Skeletal muscle tissue (tissue), 3 donors: ENCODE measurements at regions not wholly inside any gene's neighbourhood (a gene's known extent, or its start where the extent isn't known, plus 50 kb on each side); places are given as distances from the start of the nearest gene placed in this dataset.

Experiments used
- H3K27ac ChIP-seq: one replicate; pipeline ENCODE4 v1.7.0; 2013; ENCODE audit warnings: mild to moderate bottlenecking, low read depth, low read length, inconsistent platforms
- H3K27me3 ChIP-seq, 3 donors: one replicate each; pipeline ENCODE4 v1.7.0; 2013; ENCODE audit warnings: low read length in 3 of 3; ENCODE audit not compliant: control insufficient read depth in 3 of 3, insufficient read depth in 3 of 3
- H3K36me3 ChIP-seq, 3 donors: one replicate each; pipeline ENCODE4 v1.7.0; 2013; ENCODE audit warnings: low read length in 3 of 3; ENCODE audit not compliant: control insufficient read depth in 3 of 3, insufficient read depth in 3 of 3
- H3K4me1 ChIP-seq, 3 donors: one replicate each; pipeline ENCODE4 v1.7.0; 2013; ENCODE audit warnings: low read length in 3 of 3, mild to moderate bottlenecking in 3 of 3; ENCODE audit not compliant: control insufficient read depth in 3 of 3, insufficient read depth in 3 of 3
- H3K4me3 ChIP-seq, 3 donors: one replicate each; pipeline ENCODE4 v1.7.0; 2013; ENCODE audit warnings: low read length in 3 of 3
- H3K9ac ChIP-seq, 3 donors: one replicate each; pipeline ENCODE4 v1.7.0; 2013; ENCODE audit warnings: low read length in 3 of 3, mild to moderate bottlenecking in 3 of 3, moderate library complexity in 2 of 3, low read depth in 1 of 3
- H3K9me3 ChIP-seq, 3 donors: one replicate each; pipeline ENCODE4 v1.7.0; 2013; ENCODE audit warnings: low read length in 3 of 3; ENCODE audit not compliant: control insufficient read depth in 3 of 3
- donor health status: Osteomylitis.

DNA sequence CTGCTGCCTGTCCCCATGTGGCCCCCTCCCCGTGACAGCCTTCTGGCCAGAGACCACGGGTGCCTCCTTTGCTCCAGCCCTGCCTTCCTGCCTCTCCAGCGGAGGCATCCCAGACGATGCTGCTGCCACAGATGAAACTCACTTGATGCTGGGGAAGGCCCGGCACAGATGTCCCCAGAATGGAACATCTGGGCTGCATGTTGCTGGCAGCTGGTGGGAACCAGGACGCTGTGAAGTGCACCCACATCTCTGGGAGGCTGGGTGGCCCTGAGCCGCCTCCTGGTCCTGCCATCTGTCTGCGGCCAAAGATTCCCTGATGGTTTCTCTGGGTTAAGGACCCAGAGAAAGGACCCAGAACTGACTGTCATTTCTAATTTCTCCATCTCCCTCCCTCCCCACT, 51.9 kb upstream of the PTPRS start:
- Histone ChIP-seq H3K27me3 (peaks cover 51 to 57% (median 52%) of the 10 kb centered on the region in 3 donors), H3K4me3 (no peak overlapping the region), H3K9ac (no peak overlapping the region), H3K4me1 (no peaks in the 10 kb centered on the region), H3K27ac (no peak overlapping the region), H3K9me3 (peaks cover 0 to 2% (median 2%) of the 10 kb centered on the region in 3 donors), H3K36me3 (no peaks in the 10 kb centered on the region)

- Histone ChIP-seq H3K4me3 (no peak overlapping the region), H3K9ac (no peak overlapping the region), H3K9me3 (no peaks in the 10 kb centered on the region), H3K4me1 (no peaks in the 10 kb centered on the region), H3K36me3 (no peaks in the 10 kb centered on the region), H3K27ac (no peak overlapping the region), H3K27me3 (peaks cover 55 to 63% (median 58%) of the 10 kb centered on the region in 3 donors)
Observed at GRCh38 chr19:5393088-5393487, 52.5 kb upstream of the PTPRS start.

DNA sequence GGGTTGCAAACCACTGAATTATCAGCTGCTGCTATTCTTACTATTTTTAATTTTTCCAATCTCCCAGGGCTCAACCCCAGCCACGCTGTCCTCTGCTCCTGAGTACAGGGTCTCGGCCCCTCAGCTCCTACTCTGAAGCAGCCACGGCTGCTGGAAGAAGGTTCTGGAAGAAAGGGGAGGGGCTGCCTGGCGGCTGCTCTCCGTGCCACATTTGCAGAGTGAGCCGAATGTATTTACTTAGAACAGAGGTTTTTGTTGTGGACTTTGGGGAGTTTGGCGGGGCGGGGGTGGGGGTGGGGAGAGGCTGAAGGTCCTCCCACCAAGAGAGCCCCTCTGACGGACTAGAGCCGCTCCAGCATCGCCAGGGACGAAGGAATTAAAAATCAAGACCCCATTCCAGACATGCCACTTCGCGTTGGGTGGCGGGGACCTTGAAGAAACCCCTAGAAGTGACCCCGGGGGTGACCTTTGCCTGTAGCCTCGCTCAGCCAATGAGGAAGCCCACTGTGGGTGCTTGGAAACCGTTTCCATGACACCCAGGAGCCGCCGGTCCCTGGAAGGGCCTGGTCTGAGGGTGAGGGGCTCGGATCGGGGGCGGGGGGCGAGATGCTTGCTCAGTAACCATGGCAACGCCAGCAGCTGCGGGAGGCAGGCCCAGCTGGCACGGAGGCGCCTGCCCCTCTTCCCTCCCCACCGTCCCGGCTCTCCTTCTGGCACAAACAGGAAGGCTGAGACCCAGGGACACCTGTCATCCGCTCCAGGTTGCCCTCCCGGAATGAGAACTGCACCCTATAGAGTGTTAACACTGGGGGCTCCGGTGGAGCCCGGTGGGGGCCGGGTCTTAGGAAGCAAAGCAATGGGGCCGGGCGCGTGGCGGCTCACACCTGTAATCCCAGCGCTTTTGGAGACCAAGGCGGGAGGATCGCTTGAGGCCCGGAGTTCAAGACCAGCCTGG, 54.2 kb upstream of the PTPRS start:
- no peak overlapping the region for H3K4me3 ChIP-seq
- H3K9me3 ChIP-seq, result no peaks in the 10 kb centered on the region
- no peaks in the 10 kb centered on the region for H3K36me3 ChIP-seq
- H3K27me3 ChIP-seq, result peaks cover 59 to 67% (median 64%) of the 10 kb centered on the region in 3 donors
- H3K4me1 ChIP-seq, result no peaks in the 10 kb centered on the region
- H3K27ac ChIP-seq, result no peak overlapping the region
- H3K9ac ChIP-seq, result no peak overlapping the region

DNA sequence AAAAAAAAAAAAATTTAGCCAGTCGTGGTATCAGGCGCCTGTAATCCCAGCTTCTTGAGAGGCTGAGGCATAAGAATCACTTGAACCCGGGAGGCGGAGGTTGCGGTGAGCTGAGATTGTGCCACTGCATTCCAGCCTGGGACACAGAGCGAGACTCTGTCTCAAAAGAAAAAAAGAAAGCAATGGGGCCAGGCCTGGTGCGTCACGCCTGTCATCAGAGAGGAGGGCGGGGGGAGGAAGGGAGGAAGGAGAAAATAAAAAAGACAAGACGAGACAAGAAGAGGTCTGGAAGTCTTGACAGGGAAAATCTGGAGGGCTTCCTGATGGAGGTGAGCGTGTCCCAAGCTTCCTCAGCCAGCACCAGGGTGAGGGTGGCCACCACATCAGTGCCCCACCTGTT, 54.9 kb upstream of the PTPRS start:
- no peak overlapping the region for H3K9ac ChIP-seq
- H3K9me3 ChIP-seq, result no peaks in the 10 kb centered on the region
- no peaks in the 10 kb centered on the region for H3K4me1 ChIP-seq
- peaks cover 59 to 67% (median 66%) of the 10 kb centered on the region in 3 donors for H3K27me3 ChIP-seq
- H3K36me3 ChIP-seq, result no peaks in the 10 kb centered on the region
- no peak overlapping the region for H3K27ac ChIP-seq
- no peak overlapping the region for H3K4me3 ChIP-seq

- no peak overlapping the region for H3K4me3 ChIP-seq
- H3K9ac ChIP-seq, result no peak overlapping the region
- no peaks in the 10 kb centered on the region for H3K9me3 ChIP-seq
- no peak overlapping the region for H3K27ac ChIP-seq
- no peaks in the 10 kb centered on the region for H3K36me3 ChIP-seq
- no peaks in the 10 kb centered on the region for H3K4me1 ChIP-seq
- H3K27me3 ChIP-seq, result peaks cover 59 to 68% (median 64%) of the 10 kb centered on the region in 3 donors
Observed at GRCh38 chr19:5396096-5396939, 55.7 kb upstream of the PTPRS start.

GRCh38 chr19:5396963-5397362, 56.4 kb upstream of the PTPRS start:
- Histone ChIP-seq H3K4me3 (no peak overlapping the region), H3K27ac (no peak overlapping the region), H3K27me3 (peaks cover 58 to 66% (median 63%) of the 10 kb centered on the region in 3 donors), H3K4me1 (no peaks in the 10 kb centered on the region), H3K36me3 (no peaks in the 10 kb centered on the region), H3K9me3 (no peaks in the 10 kb centered on the region), H3K9ac (no peak overlapping the region)

DNA sequence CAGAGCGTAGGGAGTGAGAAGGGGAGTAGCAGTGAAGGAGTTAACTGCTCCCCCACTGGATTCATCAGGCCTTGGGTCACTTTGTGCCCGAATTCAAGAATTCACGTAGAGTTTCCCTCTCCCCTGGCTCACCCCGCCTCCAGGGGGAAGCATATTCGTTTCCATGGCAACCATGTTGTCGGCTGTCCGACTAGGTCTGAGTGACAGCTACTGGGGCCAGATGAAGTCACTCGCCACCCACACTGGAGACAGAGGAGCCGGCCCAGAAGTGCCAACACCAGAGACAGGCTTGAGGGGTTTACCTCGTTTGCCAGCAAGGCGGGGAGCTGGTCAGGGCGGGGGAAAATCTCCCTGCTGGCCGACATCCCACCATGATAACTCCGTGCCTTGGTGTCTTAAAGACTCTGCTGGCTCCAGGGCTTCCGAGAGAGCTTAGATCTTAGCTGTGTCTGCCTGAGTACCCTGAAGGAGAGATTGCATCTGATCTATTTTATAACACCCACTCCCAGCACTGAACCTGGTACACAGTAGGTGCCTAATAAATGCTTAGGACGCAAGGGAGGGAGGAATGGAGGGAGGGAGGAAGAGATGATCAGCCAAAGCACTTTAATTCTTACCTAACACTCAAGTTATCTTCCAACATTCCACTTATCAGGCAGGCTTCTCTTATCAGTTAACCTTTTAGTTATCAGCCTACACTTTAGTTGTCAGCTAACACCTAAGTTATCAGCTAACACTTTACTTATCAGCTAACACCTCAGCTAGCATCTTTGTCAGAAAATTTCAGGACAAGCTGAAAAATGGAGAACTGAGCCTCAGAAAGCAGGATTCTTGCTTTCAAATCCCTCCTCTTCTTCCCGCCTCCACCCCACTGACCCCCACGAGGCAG, 57.2 kb upstream of the ZNRF4 start:
- no peak overlapping the region for H3K27ac ChIP-seq
- H3K9ac ChIP-seq, result no peak overlapping the region
- no peaks in the 10 kb centered on the region for H3K4me1 ChIP-seq
- H3K4me3 ChIP-seq, result no peak overlapping the region
- no peaks in the 10 kb centered on the region for H3K36me3 ChIP-seq
- H3K27me3 ChIP-seq, result peaks cover 49 to 56% (median 52%) of the 10 kb centered on the region in 3 donors
- no peaks in the 10 kb centered on the region for H3K9me3 ChIP-seq

DNA sequence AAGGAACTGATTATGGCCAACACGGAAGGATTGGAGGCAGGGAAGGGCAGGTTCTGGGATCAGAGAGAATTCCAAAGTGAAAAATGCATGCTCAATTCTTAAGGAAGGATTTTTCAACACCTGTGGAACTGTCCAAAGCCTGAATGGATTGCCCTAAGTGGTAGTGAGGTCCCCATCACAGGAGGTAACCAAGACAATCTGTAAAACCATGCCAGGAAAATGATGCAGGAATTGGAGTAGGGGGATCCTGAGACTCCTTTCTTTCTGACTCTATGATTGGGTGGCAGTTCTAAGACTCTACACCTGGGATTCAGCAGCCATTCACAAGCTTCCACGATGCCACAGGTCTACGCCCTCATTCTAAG, 56.5 kb upstream of the ZNRF4 start:
- H3K36me3 ChIP-seq, result no peaks in the 10 kb centered on the region
- H3K27ac ChIP-seq, result no peak overlapping the region
- no peak overlapping the region for H3K9ac ChIP-seq
- no peak overlapping the region for H3K4me3 ChIP-seq
- no peaks in the 10 kb centered on the region for H3K4me1 ChIP-seq
- H3K9me3 ChIP-seq, result no peaks in the 10 kb centered on the region
- H3K27me3 ChIP-seq, result peaks cover 43 to 50% (median 46%) of the 10 kb centered on the region in 3 donors

DNA sequence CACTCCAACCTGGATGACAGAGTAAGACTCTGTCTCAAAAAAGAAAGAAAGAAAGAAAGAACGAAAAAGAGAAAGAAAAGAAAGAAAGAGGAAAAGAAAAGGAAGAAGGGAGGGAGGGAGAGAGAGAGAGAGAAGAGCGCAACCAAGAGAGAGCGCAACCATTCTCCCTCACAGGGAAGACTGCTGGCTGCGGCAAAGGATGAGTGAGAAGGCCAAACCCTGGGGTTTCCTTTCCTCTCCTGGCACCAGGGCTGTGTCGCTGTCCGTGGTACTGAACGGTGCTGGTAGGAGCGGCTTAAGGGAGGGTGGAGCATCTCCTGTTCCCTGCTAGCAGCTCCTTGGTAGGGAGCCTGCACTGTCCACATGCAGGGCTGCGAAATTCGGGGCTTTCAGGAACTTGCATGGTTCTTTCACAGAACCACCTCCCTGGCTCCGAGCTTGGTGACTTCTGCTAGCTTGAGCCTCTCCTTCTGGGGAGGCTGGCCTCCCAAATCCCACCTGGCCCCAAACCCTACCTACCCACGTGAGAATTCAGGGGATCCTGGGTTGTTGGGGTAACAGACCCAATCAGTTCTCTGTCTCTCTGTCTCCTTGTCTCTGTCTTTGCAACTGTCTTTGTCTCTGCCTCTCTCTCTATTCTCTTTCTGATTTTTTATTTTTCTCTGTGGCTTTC, 51.1 kb upstream of the ZNRF4 start:
- Histone ChIP-seq H3K4me1 (no peaks in the 10 kb centered on the region), H3K9me3 (peaks cover 0 to 3% (median 0%) of the 10 kb centered on the region in 3 donors), H3K27me3 (peaks cover 0 to 5% (median 4%) of the 10 kb centered on the region in 3 donors), H3K36me3 (no peaks in the 10 kb centered on the region), H3K4me3 (no peak overlapping the region), H3K9ac (no peak overlapping the region), H3K27ac (no peak overlapping the region)
